K562 (cell line): ENCODE measurements at regions not wholly inside any gene's neighbourhood (a gene's known extent, or its start where the extent isn't known, plus 50 kb on each side); places are given as distances from the start of the nearest gene placed in this dataset.
A peak's percentile ranks its signal among the peaks of the same experiment; 100 is the strongest.

Experiments
- ATAC-seq: fragments of 200-7000 bp; cut with Tn5 transposase; 3 replicates; pipeline ENCODE4 v1.9.1; 2020; ENCODE audit warnings: moderate library complexity
- BruUV-seq: library from RNA; stranded (reverse); fragments of 400-500 nt; replicated peaks from 2 replicates; lab custom pipeline; 2021; lab: Mats Ljungman, UMichigan
- CTCF ChIA-PET: fragments of 300-600 bp; formaldehyde crosslinking; extraction: SDS; loops from one replicate; lab custom pipeline; 2021; ENCODE audit warnings: low intra/inter-chr PET ratio; lab: Yijun Ruan, JAX
- POLR2A ChIA-PET: fragments of 300-600, 350-650 bp; sonication (Branson Sonifier 250); formaldehyde crosslinking; extraction: SDS; loops from one replicate; lab custom pipeline; 2021; ENCODE audit warnings: antibody characterized with exemption, inconsistent platforms; lab: Yijun Ruan, JAX
- DNase-seq, 4 experiments: peaks; one replicate each; pipeline versions ENCODE4 v3.0.0 to v3.0.0-alpha.2; 2011 to 2018; ENCODE audit warnings: low spot score in 3 of 4, mixed read lengths in 3 of 4; ENCODE audit errors: extremely low read depth in 1 of 4
- FAIRE-seq: peaks from 2 replicates; lab custom pipeline; 2011; peaks lifted over from hg19 to GRCh38; lab: Jason Lieb, UNC
- H2AFZ ChIP-seq: 2 replicates; pipeline ENCODE4 v1.6.0; 2011; ENCODE audit warnings: low read depth, low read length, control low read depth, inconsistent platforms
- H3K27ac ChIP-seq: fragments of 200-600 bp; 3 replicates; pipeline ENCODE4 v1.8.0; 2011; ENCODE audit warnings: low read depth, mild to moderate bottlenecking, control low read depth, inconsistent platforms, low read length, moderate library complexity, mixed read lengths; ENCODE audit errors: extremely low read depth
- H3K27me3 ChIP-seq, 2 experiments: fragments of 300-600 bp in 1 of 2; 2 replicates in 1 of 2; 3 replicates in 1 of 2; pipeline versions ENCODE4 v1.6.0 to v1.8.0; 2011; ENCODE audit warnings: inconsistent platforms in 2 of 2, low read length in 2 of 2, mild to moderate bottlenecking in 1 of 2, mixed read lengths in 1 of 2, moderate library complexity in 1 of 2; ENCODE audit not compliant: control insufficient read depth in 2 of 2, insufficient read depth in 2 of 2
- H3K36me3 ChIP-seq: fragments of 300-600 bp; 3 replicates; pipeline ENCODE4 v1.8.0; 2011; ENCODE audit warnings: mild to moderate bottlenecking, low read length, inconsistent platforms; ENCODE audit not compliant: control insufficient read depth, insufficient read depth
- H3K4me1 ChIP-seq, 2 experiments: fragments of 200-600 bp in 1 of 2; replicated peaks in 1 of 2; 2 replicates in 1 of 2; 3 replicates in 1 of 2; pipeline versions ENCODE4 v1.5.1 to v1.8.0; 2011; ENCODE audit warnings: inconsistent platforms in 2 of 2, low read length in 2 of 2, mild to moderate bottlenecking in 1 of 2, mixed read lengths in 1 of 2, moderate library complexity in 1 of 2; ENCODE audit not compliant: control insufficient read depth in 2 of 2, insufficient read depth in 2 of 2
- H3K4me2 ChIP-seq: 2 replicates; pipeline ENCODE4 v1.6.1; 2011; ENCODE audit warnings: low read length, control low read depth, inconsistent platforms, mixed read lengths; ENCODE audit not compliant: insufficient read depth
- H3K4me3 ChIP-seq: fragments of 200-600 bp; sonication (generic), shearing (Covaris generic); 2 replicates; pipeline ENCODE4 v1.5.1; 2016; ENCODE audit warnings: control low read depth, inconsistent platforms
- H3K79me2 ChIP-seq: fragments of 200-600 bp; 3 replicates; pipeline ENCODE4 v1.8.0; 2011; ENCODE audit warnings: low read length, inconsistent platforms; ENCODE audit not compliant: control insufficient read depth, insufficient read depth
- H3K9ac ChIP-seq, 2 experiments: 2 replicates each; pipeline versions ENCODE4 v1.6.0 to v1.6.1; 2011; ENCODE audit warnings: low read depth in 2 of 2, low read length in 2 of 2, control low read depth in 1 of 2, inconsistent platforms in 1 of 2, mild to moderate bottlenecking in 1 of 2, mixed read lengths in 1 of 2; ENCODE audit not compliant: insufficient read depth in 1 of 2
- H3K9me1 ChIP-seq: one replicate; pipeline ENCODE4 v1.6.0; 2011; ENCODE audit warnings: inconsistent platforms, mild to moderate bottlenecking, low read length, moderate library complexity; ENCODE audit not compliant: control insufficient read depth, insufficient read depth
- H3K9me3 ChIP-seq: replicated peaks from 2 replicates; pipeline ENCODE4 v1.5.1; 2011; ENCODE audit warnings: low read depth, low read length, inconsistent platforms; ENCODE audit not compliant: control insufficient read depth, insufficient read depth
- H4K20me1 ChIP-seq: replicated peaks from 2 replicates; pipeline ENCODE4 v1.6.1; 2011; ENCODE audit warnings: low read length, inconsistent platforms, mixed read lengths; ENCODE audit not compliant: control insufficient read depth, insufficient read depth
- POLR2A ChIP-seq: fragments of 450-650 bp; conservative IDR thresholded peaks from 2 replicates; pipeline ENCODE4 v1.6.1; 2016
- RUNX1 ChIP-seq: sonication (generic); IDR thresholded peaks from 2 replicates; pipeline ENCODE4 v1.6.1; 2016; ENCODE audit warnings: antibody characterized with exemption, low read depth
- ZNF384 ChIP-seq: IDR thresholded peaks from 2 replicates; pipeline ENCODE4 v1.6.1; 2012; ENCODE audit warnings: low read depth, low read length, improper control_type of control experiment
- WGBS: fragments of 100-300 bp; shearing (Covaris generic); methylation state at CpG from one replicate; pipeline ENCODE4 v1.1.6; 2016; ENCODE audit warnings: low coverage, mixed read lengths; ENCODE audit not compliant: insufficient coverage; ENCODE audit errors: missing lambda C conversion rate; 5-methylcytosine and 5-hydroxymethylcytosine counted together
- in situ Hi-C: fragments of 300-500 bp; cut with MboI; formaldehyde crosslinking; loops from 4 replicates; pipeline ENCODE4 v1.15.0; 2018; ENCODE audit warnings: inconsistent platforms, mixed read lengths
- intact Hi-C: fragments of 100-400 bp; cut with micrococcal nuclease; formaldehyde crosslinking; loops from 2 replicates; pipeline ENCODE4 v1.14.2; 2022
- TF ChIP-seq, protein P1 (sequence below), 2 experiments: fragments of 450-650 bp; formaldehyde crosslinking in 1 of 2; IDR thresholded peaks; 2 replicates each; pipeline versions ENCODE4 v1.4.0 to v1.6.1; 2014 to 2020; ENCODE audit warnings: mild to moderate bottlenecking in 2 of 2, borderline replicate concordance in 1 of 2, low read depth in 1 of 2
- TF ChIP-seq, protein P2 (sequence below): fragments of 250-450 bp; sonication (Bioruptor Pico); IDR thresholded peaks from 2 replicates; pipeline ENCODE4 v1.5.1; 2021; ENCODE audit warnings: mild to moderate bottlenecking

- TF ChIP-seq, protein P1, sequence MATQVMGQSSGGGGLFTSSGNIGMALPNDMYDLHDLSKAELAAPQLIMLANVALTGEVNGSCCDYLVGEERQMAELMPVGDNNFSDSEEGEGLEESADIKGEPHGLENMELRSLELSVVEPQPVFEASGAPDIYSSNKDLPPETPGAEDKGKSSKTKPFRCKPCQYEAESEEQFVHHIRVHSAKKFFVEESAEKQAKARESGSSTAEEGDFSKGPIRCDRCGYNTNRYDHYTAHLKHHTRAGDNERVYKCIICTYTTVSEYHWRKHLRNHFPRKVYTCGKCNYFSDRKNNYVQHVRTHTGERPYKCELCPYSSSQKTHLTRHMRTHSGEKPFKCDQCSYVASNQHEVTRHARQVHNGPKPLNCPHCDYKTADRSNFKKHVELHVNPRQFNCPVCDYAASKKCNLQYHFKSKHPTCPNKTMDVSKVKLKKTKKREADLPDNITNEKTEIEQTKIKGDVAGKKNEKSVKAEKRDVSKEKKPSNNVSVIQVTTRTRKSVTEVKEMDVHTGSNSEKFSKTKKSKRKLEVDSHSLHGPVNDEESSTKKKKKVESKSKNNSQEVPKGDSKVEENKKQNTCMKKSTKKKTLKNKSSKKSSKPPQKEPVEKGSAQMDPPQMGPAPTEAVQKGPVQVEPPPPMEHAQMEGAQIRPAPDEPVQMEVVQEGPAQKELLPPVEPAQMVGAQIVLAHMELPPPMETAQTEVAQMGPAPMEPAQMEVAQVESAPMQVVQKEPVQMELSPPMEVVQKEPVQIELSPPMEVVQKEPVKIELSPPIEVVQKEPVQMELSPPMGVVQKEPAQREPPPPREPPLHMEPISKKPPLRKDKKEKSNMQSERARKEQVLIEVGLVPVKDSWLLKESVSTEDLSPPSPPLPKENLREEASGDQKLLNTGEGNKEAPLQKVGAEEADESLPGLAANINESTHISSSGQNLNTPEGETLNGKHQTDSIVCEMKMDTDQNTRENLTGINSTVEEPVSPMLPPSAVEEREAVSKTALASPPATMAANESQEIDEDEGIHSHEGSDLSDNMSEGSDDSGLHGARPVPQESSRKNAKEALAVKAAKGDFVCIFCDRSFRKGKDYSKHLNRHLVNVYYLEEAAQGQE (IDR thresholded peaks at IDR 0.05; ENCODE audit: borderline replicate concordance): no peak
- TF ChIP-seq, protein P1 (CRISPR knock-in tag; IDR thresholded peaks at IDR 0.05; ENCODE audit: low read depth): no peak
These were observed 220.9 kb downstream of the CBLN1 start (continued) for GRCh38 chr16:49060728-49061127.

DNA sequence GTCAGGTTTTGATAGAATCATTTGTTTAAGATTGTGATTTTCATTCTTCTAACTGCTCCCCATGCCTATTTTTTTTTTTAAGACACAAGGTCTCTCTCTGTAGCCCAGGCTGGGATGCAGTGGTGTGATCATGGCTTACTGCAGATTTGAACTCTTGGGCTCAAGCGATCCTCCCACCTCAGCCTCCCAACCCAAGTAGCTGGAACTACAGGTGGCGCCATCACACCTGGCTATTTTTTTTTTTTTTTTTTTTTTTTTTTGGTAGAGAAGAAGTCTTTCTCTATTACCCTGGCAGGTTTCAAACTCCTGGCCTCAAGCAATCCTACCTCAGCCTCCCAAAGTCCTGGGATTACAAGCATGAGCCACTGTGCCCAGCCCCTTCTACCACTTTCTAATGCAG is 223.3 kb downstream of the CBLN1 start:
- Histone ChIP-seq H3K9me3 (no peaks in the 10 kb centered on the region), H3K4me1 (no peaks in the 10 kb centered on the region), H4K20me1 (no peaks in the 10 kb centered on the region; the same call in 1 of the 2 replicates), H3K36me3 (no peaks in the 10 kb centered on the region), H3K4me2 (no peak overlapping the region), H3K9me1 (no peaks in the 10 kb centered on the region), H3K27me3 (no peaks in the 10 kb centered on the region), H3K4me3 (no peak overlapping the region), H3K79me2 (no peaks in the 10 kb centered on the region), H3K27ac (no peak overlapping the region), H2AFZ (no peak overlapping the region), H3K9ac (no peak overlapping the region)
- intact Hi-C loops (no loop called here), in situ Hi-C loops (no loop called here)
- no TSS peak for BruUV-seq
- CTCF ChIA-PET: no interaction called here
- TF ChIP-seq, protein P2, sequence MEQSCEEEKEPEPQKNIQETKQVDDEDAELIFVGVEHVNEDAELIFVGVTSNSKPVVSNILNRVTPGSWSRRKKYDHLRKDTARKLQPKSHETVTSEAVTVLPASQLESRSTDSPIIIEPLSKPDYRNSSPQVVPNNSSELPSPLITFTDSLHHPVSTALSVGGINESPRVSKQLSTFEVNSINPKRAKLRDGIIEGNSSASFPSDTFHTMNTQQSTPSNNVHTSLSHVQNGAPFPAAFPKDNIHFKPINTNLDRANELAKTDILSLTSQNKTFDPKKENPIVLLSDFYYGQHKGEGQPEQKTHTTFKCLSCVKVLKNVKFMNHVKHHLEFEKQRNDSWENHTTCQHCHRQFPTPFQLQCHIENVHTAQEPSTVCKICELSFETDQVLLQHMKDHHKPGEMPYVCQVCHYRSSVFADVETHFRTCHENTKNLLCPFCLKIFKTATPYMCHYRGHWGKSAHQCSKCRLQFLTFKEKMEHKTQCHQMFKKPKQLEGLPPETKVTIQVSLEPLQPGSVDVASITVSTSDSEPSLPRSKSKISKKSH (CRISPR knock-in tag): no peak
- TF ChIP-seq RUNX1 (no peak), ZNF384 (0 out of 2 replicates have a peak, but pooled peaks have one; percentile 23), POLR2A (no peak)
- POLR2A ChIA-PET: no interaction called here
- ATAC-seq (no peak), DNase-seq (no peak), FAIRE-seq (no peak)
- 0% methylated on average over 1 of the region's 2 CpGs for WGBS
